Fibroblast of villous mesenchyme (primary cell): ENCODE measurements at regions not wholly inside any gene's neighbourhood (a gene's known extent, or its start where the extent isn't known, plus 50 kb on each side); places are given as distances from the start of the nearest gene placed in this dataset.
"Not testable (repeated sequence)": the region's sequence is repeated elsewhere in the genome, so short reads cannot be mapped to it uniquely, and the experiment has no call there.

Source experiments
- DNase-seq: peaks from one replicate; pipeline ENCODE4 v3.0.0-alpha.2; 2010; ENCODE audit warnings: low read depth
- H3K4me3 ChIP-seq: 2 replicates; pipeline ENCODE4 v1.5.1; 2011; ENCODE audit warnings: low read depth, mild to moderate bottlenecking, low read length
- TF ChIP-seq, protein P1 (sequence below): IDR thresholded peaks from 2 replicates; pipeline ENCODE4 v1.5.1; 2012; ENCODE audit warnings: low read depth, mild to moderate bottlenecking, low read length; ENCODE audit not compliant: insufficient read depth

DNA sequence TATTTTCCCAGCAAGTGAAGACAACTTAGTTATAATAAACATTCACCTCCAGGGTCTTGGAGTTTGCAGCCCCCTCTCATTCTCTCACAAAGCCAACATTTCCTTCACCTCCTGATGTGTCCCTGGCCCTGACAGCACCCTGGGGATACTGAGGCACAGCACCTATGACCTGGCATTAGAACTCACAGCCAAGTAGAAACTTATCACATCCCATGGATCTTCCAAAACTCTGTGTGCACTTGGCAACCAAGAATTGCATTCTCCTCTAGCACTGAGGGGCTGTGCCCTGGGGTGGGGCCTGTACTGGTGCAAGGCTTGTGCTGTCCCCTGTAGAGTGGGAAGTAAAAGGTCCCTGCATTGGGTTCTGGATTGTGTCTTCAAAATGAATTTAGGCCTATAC, 116.7 kb upstream of the IGLL5 start:
- no peak overlapping the region for H3K4me3 ChIP-seq
- TF ChIP-seq, protein P1, sequence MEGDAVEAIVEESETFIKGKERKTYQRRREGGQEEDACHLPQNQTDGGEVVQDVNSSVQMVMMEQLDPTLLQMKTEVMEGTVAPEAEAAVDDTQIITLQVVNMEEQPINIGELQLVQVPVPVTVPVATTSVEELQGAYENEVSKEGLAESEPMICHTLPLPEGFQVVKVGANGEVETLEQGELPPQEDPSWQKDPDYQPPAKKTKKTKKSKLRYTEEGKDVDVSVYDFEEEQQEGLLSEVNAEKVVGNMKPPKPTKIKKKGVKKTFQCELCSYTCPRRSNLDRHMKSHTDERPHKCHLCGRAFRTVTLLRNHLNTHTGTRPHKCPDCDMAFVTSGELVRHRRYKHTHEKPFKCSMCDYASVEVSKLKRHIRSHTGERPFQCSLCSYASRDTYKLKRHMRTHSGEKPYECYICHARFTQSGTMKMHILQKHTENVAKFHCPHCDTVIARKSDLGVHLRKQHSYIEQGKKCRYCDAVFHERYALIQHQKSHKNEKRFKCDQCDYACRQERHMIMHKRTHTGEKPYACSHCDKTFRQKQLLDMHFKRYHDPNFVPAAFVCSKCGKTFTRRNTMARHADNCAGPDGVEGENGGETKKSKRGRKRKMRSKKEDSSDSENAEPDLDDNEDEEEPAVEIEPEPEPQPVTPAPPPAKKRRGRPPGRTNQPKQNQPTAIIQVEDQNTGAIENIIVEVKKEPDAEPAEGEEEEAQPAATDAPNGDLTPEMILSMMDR = no peak
- DNase-seq = no peak

DNA sequence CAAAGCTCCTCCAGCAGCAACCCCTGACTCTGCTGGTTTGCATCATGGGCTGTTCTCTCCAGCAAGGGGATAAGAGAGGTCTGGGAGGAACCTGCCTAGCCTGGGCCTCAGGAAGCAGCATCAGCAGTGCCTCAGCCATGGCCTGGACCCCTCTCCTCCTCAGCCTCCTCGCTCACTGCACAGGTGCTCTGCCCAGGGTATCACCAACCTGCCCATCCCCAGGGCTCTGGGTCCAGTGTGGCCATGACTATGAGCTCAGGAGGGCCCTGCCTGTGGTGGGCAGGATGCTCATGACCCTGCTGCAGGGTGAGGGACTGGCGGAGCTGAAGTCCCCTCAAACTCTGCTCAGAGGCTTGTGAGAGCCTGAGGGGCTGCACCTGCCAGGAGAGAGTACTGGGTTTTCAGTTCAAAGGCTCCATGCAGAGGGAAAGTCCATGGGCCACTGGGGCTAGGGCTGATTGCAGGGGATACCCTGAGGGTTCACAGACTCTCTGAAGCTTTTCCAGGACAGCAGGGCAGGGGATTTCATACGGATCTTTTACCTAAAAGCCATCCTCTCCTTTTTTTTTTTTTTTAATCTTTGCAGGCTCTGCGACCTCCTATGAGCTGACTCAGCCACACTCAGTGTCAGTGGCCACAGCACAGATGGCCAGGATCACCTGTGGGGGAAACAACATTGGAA, 115.8 kb upstream of the IGLL5 start:
- DNase-seq = no peak
- TF ChIP-seq, protein P1 = no peak

DNA sequence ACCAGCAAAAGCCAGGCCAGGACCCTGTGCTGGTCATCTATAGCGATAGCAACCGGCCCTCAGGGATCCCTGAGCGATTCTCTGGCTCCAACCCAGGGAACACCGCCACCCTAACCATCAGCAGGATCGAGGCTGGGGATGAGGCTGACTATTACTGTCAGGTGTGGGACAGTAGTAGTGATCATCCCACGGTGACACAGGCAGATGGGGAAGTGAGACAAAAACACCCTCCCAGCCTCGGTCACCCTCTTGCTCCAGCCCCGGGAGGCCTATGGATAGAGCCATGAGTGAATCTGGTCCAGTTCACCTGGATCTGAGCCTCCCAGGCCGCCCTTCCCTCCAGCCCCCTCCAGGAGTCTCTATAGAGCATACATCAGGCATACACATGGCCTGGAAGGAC, 115.2 kb upstream of the IGLL5 start:
- TF ChIP-seq, protein P1 = no peak
- no peak for DNase-seq
- no peak overlapping the region for H3K4me3 ChIP-seq

More for the DNA sequence above, 115.8 kb upstream of the IGLL5 start:
- no peak overlapping the region for H3K4me3 ChIP-seq

- TF ChIP-seq, protein P1 = no peak
- H3K4me3 ChIP-seq = no peak overlapping the region
- DNase-seq = no peak
Observed at GRCh38 chr22:22772883-22773282, 114.7 kb upstream of the IGLL5 start.

DNA sequence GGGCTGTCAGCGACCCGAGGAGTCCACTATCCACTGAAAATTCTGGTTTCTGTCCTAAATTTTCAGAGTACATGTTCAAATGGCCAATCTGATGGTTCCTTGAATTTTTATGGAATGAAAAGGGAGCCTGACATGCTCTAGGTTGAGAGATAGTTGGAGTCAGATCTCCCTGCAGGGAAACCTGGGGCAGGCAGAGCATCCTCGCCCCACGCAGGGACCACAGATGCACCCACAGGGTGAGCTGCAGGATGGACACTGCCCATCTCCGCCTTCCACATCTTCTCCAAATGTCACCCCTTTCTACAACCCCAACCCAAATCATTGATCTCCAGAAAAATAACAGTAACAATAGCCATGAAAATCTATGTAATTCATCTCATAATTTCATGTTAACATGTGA, 114.2 kb upstream of the IGLL5 start:
- TF ChIP-seq, protein P1 = no peak
- no peak overlapping the region for H3K4me3 ChIP-seq
- no peak for DNase-seq

- H3K4me3 ChIP-seq = no peak overlapping the region
- DNase-seq = no peak
- TF ChIP-seq, protein P1 = no peak
Observed at GRCh38 chr22:22773979-22774604, 113.5 kb upstream of the IGLL5 start.

- DNase-seq, H3K4me3 ChIP-seq: not testable (repeated sequence)
Observed at GRCh38 chr22:22774762-22775161, 112.9 kb upstream of the IGLL5 start.
